Pons (tissue), 1 donor: ENCODE measurements at regions not wholly inside any gene's neighbourhood (a gene's known extent, or its start where the extent isn't known, plus 50 kb on each side); places are given as distances from the start of the nearest gene placed in this dataset.
A peak's percentile ranks its signal among the peaks of the same experiment; 100 is the strongest.

Experiments used
- DNase-seq: peaks from one replicate; pipeline ENCODE4 v3.0.0-alpha.2; 2016; ENCODE audit warnings: low spot score

GRCh38 chr20:22226849-22227700 is 357.3 kb downstream of the FOXA2 start:
- no peak for DNase-seq

- no peak for DNase-seq
Measured at GRCh38 chr20:22223236-22223635, 361.1 kb downstream of the FOXA2 start.

- peak; percentile 7 for DNase-seq
Measured at GRCh38 chr20:22217712-22218352, 366.5 kb downstream of the FOXA2 start.

GRCh38 chr20:22216984-22217383 is 367.4 kb downstream of the FOXA2 start:
- DNase-seq, result no peak

- DNase-seq, result no peak
Measured at GRCh38 chr20:22214296-22214695, 370.1 kb downstream of the FOXA2 start.

- no peak for DNase-seq
Measured at GRCh38 chr20:22213271-22213670, 371.1 kb downstream of the FOXA2 start.

- no peak for DNase-seq
Measured at GRCh38 chr20:22207280-22207679, 377.1 kb downstream of the FOXA2 start.

GRCh38 chr20:22204801-22205200 is 379.6 kb downstream of the FOXA2 start:
- DNase-seq, result no peak

GRCh38 chr20:22182148-22182547 is 402.2 kb downstream of the FOXA2 start:
- DNase-seq, result no peak

GRCh38 chr20:22180244-22180643 is 404.1 kb downstream of the FOXA2 start:
- DNase-seq, result no peak

- DNase-seq, result no peak
Measured at GRCh38 chr20:22160101-22160652, 424.2 kb downstream of the FOXA2 start.

- DNase-seq, result peak; percentile 2
Measured at GRCh38 chr20:22159276-22159675, 425.1 kb downstream of the FOXA2 start.

- no peak for DNase-seq
Measured at GRCh38 chr20:22127587-22127986, 422.1 kb downstream of the PAX1 start.

GRCh38 chr20:22106308-22106938 is 401.0 kb downstream of the PAX1 start:
- DNase-seq, result peak; percentile 61

- no peak for DNase-seq
Measured at GRCh38 chr20:22101606-22102005, 396.1 kb downstream of the PAX1 start.

- no peak for DNase-seq
Measured at GRCh38 chr20:22100686-22101085, 395.2 kb downstream of the PAX1 start.

- no peak for DNase-seq
Measured at GRCh38 chr20:22099348-22099747, 393.9 kb downstream of the PAX1 start.

GRCh38 chr20:22098511-22098910 is 393.0 kb downstream of the PAX1 start:
- DNase-seq, result no peak

GRCh38 chr20:22093122-22093521 is 387.7 kb downstream of the PAX1 start:
- no peak for DNase-seq

- no peak for DNase-seq
Measured at GRCh38 chr20:22088882-22089281, 383.4 kb downstream of the PAX1 start.

- peak; percentile 2 for DNase-seq
Measured at GRCh38 chr20:22080985-22081384, 375.5 kb downstream of the PAX1 start.

- no peak for DNase-seq
Measured at GRCh38 chr20:22074635-22075034, 369.2 kb downstream of the PAX1 start.

GRCh38 chr20:22071841-22072240 is 366.4 kb downstream of the PAX1 start:
- no peak for DNase-seq
